GM21526 (cell line): ENCODE measurements at regions not wholly inside any gene's neighbourhood (a gene's known extent, or its start where the extent isn't known, plus 50 kb on each side); places are given as distances from the start of the nearest gene placed in this dataset.
A peak's percentile ranks its signal among the peaks of the same experiment; 100 is the strongest.

ENCODE experiments used
- ATAC-seq: cut with Tn5 transposase; IDR thresholded peaks from one replicate; pipeline ENCODE4 v1.9.1; 2021; ENCODE audit warnings: moderate library complexity; ENCODE audit not compliant: unreplicated experiment, low FRiP score

DNA sequence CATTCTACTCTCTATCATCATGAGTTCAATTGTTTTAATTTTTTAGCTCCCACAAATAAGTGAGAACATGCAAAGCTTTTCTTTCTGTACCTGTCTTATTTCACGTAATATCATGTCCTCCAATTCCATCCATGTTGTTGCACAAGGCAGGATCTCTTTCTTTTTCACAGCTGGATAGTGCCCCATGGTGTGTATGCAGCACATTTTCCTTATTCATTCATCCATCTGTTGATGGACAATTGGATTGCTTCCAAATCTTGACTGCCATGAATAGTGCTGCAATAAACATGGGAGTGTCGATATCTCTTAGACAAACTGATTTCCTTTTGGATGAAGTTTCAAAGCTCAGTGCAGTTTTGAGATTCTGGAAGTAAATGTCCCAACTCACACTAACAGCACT is 326.9 kb downstream of the FGF9 start:
- no peak for ATAC-seq

DNA sequence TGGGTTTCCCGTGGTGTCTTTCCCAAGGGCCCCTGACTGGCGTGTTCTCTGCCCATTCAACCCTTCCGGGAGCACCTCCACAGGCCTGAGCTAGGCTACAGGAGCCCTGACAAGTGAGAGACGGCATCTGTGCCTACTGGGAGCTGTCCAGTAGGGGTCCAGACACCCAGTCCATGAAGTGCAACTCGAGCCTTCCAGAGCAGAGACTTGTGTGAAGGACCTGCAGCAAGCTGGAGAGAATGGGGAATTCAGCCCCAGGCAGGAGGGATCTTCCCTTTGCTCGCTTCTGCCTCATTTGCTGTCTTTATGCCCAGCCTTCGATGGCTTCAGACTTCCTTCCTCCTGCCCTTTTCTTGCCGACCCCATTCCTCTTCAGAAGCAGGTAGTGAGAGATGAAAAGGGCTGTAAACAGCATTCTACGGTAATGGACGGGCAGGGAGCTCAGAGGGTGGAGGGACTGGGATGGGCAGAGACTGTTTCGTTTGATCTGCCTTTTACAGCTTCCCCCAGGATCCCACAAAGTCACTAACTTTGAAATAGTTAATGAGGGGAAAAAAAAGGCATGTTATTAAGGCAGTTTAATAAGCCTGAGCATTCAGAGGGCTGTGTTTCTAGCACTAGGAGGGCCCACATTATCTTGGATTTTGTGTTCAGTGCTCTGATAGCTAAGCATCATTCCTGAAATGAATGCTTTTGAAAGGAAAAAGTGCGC is 327.6 kb downstream of the FGF9 start:
- ATAC-seq: no peak

DNA sequence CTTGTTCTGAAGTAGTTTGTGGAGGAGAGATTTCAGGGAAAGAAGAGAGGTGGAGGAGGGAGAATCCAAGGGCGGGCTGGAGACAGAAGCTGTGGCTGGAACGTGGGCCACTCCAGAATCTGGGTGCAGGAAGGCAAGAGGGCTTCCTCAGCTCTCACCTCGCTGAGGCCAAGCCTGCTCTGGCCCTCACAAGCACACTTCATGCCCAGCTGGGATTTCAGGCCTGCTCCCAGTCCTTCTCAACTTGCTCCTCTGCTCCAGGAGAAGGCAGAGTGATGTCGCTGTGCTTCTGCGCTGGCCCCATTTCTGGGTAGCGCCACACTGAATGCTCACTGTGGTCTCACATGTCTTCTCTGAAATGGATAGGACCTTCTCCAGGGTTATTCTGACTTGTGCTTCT is 328.8 kb downstream of the FGF9 start:
- ATAC-seq: no peak

DNA sequence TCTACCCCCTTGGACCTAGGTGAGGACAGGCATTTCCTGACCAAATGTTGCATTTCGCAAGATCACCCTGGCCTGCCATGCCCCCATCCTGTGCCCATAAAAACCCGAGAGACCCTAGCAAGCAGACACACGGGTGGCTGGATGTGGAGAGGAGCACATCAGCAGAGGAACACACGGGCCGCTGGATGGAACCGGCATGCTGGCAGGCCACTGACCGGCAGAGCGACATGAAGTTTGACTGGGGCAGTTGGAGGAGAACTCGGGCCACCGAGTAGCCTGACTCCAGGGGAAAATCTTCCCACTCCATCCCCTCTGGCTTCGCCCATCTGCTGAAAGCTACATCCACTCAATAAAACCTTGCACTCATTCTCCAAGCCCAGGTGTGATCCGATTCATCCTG is 329.3 kb downstream of the FGF9 start:
- no peak for ATAC-seq

DNA sequence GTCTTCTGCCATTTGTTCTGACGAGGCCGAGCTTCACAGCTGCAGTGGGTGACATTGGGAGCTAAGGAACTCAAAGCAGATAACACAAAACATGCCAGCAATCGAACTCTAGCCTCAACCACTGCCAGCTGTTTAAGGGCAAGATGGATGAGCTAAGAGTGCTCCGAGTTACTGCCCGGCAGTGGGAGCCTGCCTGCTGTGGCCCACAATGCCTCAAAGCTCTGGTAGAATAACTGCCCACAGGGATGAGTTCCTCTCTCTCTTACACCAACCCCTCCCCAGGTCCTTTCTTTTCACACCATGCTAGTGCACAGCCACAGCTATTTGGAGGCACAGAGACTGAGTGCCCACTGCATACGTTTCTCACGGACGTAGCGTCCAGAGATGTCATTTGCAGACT is 330.5 kb downstream of the FGF9 start:
- ATAC-seq: no peak

DNA sequence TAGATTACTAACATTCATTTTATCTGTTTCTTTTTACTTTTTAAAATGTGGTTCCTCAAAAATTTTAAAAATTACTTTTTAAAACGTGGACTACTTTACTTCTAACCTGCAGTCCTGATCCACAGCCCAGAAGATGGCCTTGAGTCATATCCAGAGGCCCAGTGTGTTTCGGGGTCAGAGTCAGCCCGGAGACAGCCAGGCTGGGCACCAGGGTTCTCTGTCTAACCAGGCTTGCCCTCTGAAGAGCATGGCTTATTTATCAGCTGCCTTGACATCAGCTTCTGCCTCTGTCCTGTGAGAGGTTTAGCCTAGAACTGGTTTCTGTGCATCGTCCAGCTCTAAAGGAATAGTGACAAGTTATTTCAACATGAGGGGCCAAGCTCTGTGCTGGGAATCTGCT is 332.0 kb downstream of the FGF9 start:
- ATAC-seq: no peak

DNA sequence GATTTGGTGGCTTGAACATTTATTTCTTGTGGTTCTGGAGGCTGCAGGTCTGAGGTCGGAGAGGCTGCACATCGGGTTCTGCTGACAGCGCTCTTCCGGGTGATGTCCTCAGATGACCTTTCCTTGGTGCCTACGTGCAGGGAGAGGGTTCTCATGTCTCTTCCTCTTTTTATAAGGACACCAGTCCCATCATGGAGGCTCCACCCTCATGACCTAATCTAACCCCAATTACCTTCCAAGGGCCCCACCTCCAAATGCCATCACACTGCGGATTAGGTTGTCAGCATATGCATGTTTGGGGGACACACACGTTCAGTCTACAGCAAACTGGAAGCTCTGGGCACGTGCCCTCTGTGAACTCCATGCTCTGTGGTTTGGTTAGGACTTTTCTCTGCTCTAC is 338.6 kb downstream of the FGF9 start:
- no peak for ATAC-seq

DNA sequence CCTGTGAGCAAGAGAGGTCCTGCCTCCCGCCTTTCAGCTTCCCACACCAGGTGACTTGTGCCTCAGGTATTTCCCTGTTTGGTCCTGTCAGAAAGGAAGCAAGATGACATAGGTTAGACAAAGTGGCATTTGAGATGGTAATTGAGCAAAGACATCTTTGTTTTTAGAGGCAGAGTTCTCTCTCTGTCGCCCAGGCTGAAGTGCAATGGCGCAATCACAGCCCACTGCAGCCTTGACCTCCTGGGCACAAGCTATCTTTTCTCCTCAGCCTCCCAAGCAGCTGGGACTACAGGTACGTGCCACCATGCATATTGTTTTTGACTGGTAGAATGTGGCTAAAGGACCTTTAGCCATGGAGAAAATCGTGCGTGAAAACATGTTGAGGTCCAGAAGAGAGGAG is 339.1 kb downstream of the FGF9 start:
- ATAC-seq: no peak

DNA sequence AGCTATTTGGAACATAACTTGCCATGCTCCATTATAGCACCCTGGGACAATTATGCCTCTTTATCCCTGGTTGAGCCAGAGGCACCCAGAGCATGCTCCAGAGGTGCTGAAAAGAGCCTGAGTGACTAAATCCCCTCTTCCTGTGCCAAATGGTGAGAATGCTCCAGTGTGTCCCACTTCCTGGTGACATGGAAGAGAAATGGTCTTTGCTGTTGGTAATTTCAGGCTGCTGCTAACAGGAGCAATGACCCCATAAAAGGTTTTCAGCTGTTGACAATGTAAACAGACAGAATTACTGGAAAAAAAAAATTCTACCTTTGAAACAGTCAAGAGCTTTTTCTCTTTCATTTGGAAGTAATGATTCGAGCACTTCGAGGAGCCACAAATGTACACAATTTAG is 341.8 kb downstream of the FGF9 start:
- no peak for ATAC-seq

DNA sequence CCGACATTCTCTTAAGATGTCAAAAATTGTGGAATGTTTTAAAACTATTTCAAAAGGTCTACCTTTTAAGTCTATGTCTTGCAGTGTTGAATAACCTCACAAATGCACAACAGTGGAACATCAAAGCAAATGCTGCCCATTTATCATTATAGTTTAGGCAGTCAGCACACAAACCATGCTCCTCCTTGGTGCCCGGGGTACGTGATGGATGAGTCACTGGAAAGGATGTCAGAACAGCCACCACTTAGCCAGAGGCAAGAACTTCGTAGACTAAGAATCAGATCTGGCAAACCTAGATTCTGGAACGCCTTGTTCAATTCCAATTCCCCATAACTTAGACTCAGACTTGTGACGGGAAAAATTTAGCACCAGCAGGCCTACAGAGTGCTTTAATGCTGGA is 343.6 kb downstream of the FGF9 start:
- ATAC-seq: no peak

DNA sequence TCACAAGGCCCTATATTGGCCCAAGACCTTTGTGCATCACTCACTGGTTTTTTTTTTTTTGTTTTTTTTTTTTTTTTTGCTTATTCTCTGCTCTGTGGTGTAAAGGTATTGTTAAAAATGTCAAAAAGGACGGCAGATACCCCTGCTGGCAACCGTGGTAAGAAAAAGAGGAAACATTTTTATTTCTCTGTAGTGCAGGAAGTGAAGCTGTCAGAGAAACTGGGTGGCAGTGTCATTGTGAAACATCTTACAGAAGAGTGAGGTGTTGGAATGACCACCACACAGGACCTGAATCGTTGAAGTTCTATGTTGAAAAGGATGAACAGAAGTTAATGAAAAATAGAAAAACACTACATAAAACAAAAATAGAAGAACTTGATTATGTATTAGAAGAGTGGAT is 346.4 kb downstream of the FGF9 start:
- peak; percentile 80 for ATAC-seq

DNA sequence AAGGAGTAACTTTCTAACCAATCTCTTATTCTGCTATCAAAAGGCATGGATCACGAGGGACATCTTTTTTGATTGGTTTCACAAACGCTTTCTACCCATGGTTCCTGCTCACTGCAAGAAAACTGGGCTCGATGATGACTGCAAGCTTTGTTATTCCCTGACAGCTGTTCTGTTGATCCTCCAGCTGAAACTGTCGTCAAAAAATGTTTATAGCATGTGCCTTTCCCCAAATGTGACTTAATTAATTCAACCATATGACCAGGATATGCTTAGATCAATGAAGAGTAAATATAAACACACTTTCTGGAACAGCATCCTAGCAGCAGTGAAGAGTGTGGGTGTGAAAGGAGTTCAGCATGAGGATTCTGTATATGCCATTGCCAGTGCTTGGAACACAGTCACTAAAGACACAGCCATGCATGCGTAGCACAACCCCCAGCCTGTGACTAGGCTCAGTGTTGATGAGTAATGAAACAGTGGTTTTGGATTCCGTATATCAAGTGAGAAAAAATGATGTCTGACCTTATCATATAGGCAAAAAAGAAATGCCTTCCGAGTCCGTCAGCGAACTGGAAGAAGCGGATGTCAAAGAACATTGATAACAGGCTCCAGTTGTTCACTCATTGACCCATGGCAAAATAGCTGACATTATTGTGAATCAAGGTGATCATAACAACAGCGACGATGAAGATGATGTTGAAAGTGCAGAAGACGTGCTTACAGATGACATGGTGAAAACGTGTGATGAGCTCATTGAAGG is 347.4 kb downstream of the FGF9 start:
- no peak for ATAC-seq

DNA sequence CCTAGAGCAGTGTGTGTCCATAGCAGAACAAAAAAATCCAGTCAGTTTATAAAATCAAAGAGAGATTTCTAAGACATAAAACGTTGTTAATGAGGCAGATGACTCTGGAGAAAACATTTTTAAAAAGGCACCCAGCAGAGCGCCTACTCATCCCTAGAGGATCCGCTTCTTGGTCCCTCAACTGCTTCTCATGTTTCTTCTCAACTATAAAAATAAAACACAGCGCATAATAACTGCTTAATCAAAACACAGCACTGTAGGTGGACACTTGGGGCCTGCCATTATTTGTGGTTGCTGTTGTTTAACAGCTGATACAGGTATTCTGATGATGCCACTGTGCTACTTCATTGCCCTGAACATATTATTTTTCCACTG is 347.9 kb downstream of the FGF9 start:
- no peak for ATAC-seq

DNA sequence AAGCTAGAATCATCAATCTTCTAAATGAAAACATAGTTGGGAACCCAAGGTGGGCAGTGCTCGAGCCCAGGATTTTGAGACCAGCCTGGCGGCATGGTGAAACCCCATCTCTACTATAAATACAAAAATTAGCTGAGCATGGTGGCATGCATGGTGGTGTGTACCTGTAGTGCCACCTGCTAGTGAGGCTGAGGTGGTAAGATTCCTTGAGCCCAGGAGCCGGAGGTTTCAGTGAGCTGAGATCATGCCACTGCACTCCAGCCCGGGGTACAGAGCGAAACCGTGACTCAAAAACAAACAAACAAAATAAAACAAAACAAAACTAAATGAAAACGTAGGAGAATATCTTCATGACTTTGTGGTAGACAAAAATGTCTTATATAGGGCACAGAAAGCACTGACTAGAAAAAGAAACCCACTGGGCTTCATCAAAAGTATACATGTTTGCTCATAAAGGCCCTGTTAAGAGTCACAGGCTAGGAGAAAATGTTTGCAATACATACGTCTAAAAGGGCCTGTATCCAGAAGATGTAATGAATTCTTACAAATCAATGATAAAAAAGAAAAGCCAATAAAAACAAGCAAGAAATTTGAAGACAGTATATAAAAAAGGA is 353.6 kb downstream of the FGF9 start:
- ATAC-seq: no peak

DNA sequence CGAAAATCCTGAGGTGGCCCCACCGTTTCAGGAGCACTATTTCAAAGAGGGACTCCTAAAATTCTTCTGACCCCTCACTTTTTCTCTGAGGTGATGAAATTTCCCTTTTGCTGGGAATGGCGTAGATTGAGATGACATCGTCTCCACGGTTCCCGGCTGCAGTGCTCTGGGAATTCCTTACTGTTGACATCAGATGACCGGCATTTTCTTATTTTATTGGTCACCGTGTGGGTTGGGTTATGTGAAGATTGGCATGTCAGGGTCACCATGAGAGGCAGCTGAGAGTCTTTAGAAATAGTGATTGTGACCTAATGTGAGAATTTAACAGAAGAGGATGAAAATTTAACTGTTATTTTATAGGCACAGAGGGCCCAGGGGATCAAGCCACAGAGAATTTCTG is 356.7 kb downstream of the FGF9 start:
- ATAC-seq: no peak

DNA sequence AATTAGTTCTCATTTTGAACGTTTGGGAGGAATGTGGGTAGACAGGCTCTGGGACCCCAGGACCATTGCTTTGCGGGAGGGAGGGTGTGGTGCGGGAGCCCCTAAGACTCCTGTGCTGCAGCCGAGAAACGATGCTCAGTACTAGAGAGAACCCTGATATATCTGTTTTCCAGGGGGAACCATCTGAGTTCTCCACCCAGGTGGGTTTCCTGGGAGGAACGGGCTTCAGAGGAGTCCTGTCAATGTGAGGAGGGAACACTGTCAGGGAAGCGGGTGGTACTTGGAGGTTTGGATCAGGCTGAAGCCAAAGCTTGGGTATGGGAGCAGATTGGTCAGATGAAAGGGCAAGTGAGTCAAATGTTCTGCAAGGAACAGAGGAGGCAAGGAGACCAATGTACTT is 358.0 kb downstream of the FGF9 start:
- ATAC-seq: no peak

DNA sequence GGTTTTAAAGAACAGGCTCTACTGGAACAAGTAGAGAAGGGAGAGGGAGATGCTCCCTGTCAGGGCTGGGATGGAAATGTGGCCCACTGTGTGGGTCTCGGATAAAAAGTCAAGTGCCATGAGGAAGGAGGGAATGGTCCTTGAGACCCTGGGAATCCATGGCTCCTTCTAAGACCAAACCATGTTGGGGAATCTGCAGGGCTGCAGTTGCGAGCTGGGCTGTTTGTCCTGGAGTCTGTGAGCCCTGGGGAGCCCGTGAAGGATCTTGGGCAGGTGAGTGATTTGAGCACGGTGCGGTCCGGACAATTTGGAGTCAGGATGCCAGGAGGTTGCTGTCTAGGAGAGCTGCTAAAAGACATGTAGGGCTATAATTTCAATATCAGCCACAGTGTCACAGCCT is 359.4 kb downstream of the FGF9 start:
- ATAC-seq: no peak

DNA sequence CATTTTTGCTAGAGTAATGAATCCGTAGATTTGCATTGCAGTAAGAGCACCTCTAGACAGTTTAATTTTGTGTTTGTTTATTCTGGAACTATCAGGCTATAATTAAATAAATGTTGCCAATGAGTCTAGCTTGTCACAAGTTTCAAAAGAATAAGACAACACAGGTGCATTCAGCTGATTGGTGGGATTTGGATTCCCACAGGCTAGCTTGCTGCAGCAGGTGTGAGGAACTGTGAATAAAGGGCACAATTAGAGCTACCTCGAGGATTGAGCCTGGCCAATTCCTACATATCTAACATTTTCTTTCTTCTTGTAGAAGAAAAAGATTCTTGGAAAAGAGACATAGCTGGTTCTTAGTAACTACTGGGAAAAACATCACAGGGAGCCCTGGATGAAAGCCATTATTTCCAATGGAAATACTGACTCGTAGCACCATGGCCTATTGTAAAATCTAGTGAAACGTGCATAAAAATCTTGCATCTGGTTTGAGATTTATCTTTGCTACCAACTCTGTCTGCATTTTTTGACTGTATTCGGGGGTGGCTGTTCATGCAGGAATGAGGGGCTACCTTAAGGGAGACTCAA is 360.9 kb downstream of the FGF9 start:
- no peak for ATAC-seq

DNA sequence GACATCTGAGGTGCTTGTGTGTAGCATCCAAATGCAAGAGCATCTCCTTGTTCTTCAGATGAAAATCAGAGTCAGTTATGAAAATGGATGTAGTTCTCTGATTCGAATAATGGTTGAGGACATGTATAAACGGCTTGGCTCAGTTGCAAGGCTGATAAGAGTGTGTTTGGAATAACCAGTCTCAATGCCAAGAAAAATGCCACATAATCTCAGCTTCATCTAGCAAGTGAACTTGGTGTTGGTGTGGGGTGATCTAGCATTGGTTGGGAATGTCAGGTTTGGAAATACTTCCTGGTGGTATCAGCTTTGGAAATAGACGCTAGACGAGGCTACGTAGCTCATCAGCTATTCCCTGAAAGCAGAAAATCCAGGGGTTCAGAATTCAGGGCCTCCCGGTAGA is 362.0 kb downstream of the FGF9 start:
- ATAC-seq: no peak

DNA sequence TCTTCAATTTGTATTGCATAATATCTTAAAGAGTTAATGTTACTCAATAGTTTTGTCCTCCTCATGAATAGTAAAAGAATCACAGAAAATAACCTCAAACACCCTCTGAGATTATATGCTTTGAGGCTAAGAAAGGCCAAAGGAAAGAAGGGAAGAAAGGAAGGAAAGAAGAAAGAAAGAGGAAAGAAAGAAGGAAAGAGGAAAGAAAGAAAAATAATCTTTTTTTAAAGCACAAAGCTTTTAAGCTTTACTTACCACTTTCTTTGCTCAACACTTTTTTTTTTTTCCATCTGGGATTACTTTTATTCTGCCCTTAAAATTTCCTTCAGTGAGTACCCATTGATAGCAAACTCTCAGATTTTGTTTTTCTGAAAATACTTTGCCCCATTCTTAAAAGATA is 369.1 kb downstream of the FGF9 start:
- no peak for ATAC-seq

DNA sequence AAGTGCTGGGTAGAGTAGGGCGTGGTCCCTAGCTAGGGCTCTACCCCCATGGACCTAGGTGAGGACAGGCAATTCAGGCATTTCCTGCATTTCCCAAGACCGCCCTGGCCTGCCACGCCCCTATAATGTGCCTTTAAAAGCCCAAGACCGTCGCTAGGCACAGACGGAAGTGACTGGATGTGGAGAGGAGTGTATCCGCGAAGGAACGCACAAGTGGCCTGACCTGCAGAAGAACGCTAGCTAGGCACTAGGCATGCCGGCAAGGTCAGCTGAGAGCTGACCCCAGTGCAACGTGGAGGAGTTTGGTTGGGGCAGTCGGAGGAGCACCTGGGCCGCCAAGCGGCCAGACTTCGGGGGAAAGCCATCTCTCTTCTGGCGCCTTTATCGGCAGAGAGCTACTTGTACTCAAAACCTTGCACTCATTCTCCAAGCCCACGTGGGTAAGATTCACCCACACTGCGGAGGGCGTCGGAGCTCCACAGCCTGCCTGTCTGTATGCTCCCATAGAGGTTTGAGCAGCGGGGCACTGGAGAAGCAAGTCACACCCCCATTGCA is 370.0 kb downstream of the FGF9 start:
- ATAC-seq: no peak
